MM.1S (cell line): ENCODE measurements at regions not wholly inside any gene's neighbourhood (a gene's known extent, or its start where the extent isn't known, plus 50 kb on each side); places are given as distances from the start of the nearest gene placed in this dataset.

Source experiments
- CTCF ChIP-seq: fragments of 300-600 bp; sonication (generic); IDR thresholded peaks from 2 replicates; pipeline ENCODE4 v1.5.1; 2016; ENCODE audit warnings: antibody characterized with exemption, low read length, mixed read lengths
- EZH2 ChIP-seq: fragments of 300-600 bp; sonication (generic); optimal IDR thresholded peaks from 2 replicates; pipeline ENCODE3; 2017; ENCODE audit warnings: low read depth, mild to moderate bottlenecking, antibody characterized with exemption, low read length, mixed read lengths

- TF ChIP-seq CTCF (no peak), EZH2 (no peak)
Measured at GRCh38 chr10:21463436-21463835, 62.0 kb downstream of the SKIDA1 start.
